ENCODE measurements at regions not wholly inside any gene's neighbourhood (a gene's known extent, or its start where the extent isn't known, plus 50 kb on each side); places are given as distances from the start of the nearest gene placed in this dataset.
"Not testable (repeated sequence)": the region's sequence is repeated elsewhere in the genome, so short reads cannot be mapped to it uniquely, and the experiment has no call there.

GRCh38 chr4:33649471-33649870 is 2594.8 kb downstream of the ARAP2 start:
- DNase-seq, result no peak

GRCh38 chr4:33650036-33650435 is 2594.3 kb downstream of the ARAP2 start:
- DNase-seq, result no peak

GRCh38 chr4:33658971-33659370 is 2585.3 kb downstream of the ARAP2 start:
- DNase-seq, result no peak

- DNase-seq, result no peak
These were observed 2582.7 kb downstream of the ARAP2 start for GRCh38 chr4:33661636-33662035.

GRCh38 chr4:33685939-33686338 is 2558.4 kb downstream of the ARAP2 start:
- no peak for DNase-seq

GRCh38 chr4:33696041-33696440 is 2548.3 kb downstream of the ARAP2 start:
- DNase-seq, result no peak

GRCh38 chr4:33696586-33696985 is 2547.7 kb downstream of the ARAP2 start:
- DNase-seq, result no peak

- DNase-seq, result no peak
These were observed 2535.1 kb downstream of the ARAP2 start for GRCh38 chr4:33709247-33709646.

- DNase-seq, result no peak
These were observed 2532.5 kb downstream of the ARAP2 start for GRCh38 chr4:33711826-33712225.

GRCh38 chr4:33714971-33715370 is 2529.3 kb downstream of the ARAP2 start:
- DNase-seq, result no peak

- no peak for DNase-seq
These were observed 2528.4 kb downstream of the ARAP2 start for GRCh38 chr4:33715841-33716395.

- no peak for DNase-seq
These were observed 2522.1 kb downstream of the ARAP2 start for GRCh38 chr4:33722254-33722653.

- DNase-seq, result no peak
These were observed 2521.4 kb downstream of the ARAP2 start for GRCh38 chr4:33722800-33723516.

GRCh38 chr4:33724685-33725084 is 2519.6 kb downstream of the ARAP2 start:
- DNase-seq, result no peak

- DNase-seq, result no peak
These were observed 2518.5 kb downstream of the ARAP2 start for GRCh38 chr4:33725861-33726260.

- DNase-seq, result no peak
These were observed 2506.6 kb downstream of the ARAP2 start for GRCh38 chr4:33737726-33738125.

GRCh38 chr4:33739884-33740632 is 2504.3 kb downstream of the ARAP2 start:
- DNase-seq, result no peak

GRCh38 chr4:33740871-33741270 is 2503.4 kb downstream of the ARAP2 start:
- DNase-seq, result not testable (repeated sequence)

GRCh38 chr4:33746979-33747378 is 2497.3 kb downstream of the ARAP2 start:
- DNase-seq, result no peak

GRCh38 chr4:33751050-33751449 is 2493.3 kb downstream of the ARAP2 start:
- no peak for DNase-seq

GRCh38 chr4:33772582-33772981 is 2471.7 kb downstream of the ARAP2 start:
- DNase-seq, result no peak

GRCh38 chr4:33780952-33781791 is 2463.1 kb downstream of the ARAP2 start:
- no peak for DNase-seq

- DNase-seq, result no peak
These were observed 2458.5 kb downstream of the ARAP2 start for GRCh38 chr4:33785843-33786242.

Measured in NK-92 treated with Interleukin-12 subunit alpha and Interleukin-12 subunit beta, amount 100 ng/mL, for 24 hours (cell line).